ENCODE measurements at regions not wholly inside any gene's neighbourhood (a gene's known extent, or its start where the extent isn't known, plus 50 kb on each side); places are given as distances from the start of the nearest gene placed in this dataset.
"Not testable (repeated sequence)": the region's sequence is repeated elsewhere in the genome, so short reads cannot be mapped to it uniquely, and the experiment has no call there.

- DNase-seq = no peak
Observed at GRCh38 chr16:6835941-6836340, 496.7 kb upstream of the RBFOX1 start.

GRCh38 chr16:6835516-6835915 is 497.1 kb upstream of the RBFOX1 start:
- no peak for DNase-seq

GRCh38 chr16:6828690-6829089 is 504.0 kb upstream of the RBFOX1 start:
- DNase-seq = no peak

- DNase-seq = no peak
Observed at GRCh38 chr16:6827931-6828330, 504.7 kb upstream of the RBFOX1 start.

- DNase-seq = no peak
Observed at GRCh38 chr16:6827267-6827666, 505.4 kb upstream of the RBFOX1 start.

- no peak for DNase-seq
Observed at GRCh38 chr16:6822041-6822440, 510.6 kb upstream of the RBFOX1 start.

- no peak for DNase-seq
Observed at GRCh38 chr16:6804461-6804860, 528.2 kb upstream of the RBFOX1 start.

- no peak for DNase-seq
Observed at GRCh38 chr16:6803176-6803575, 529.5 kb upstream of the RBFOX1 start.

- DNase-seq = no peak
Observed at GRCh38 chr16:6797223-6797622, 535.4 kb upstream of the RBFOX1 start.

- no peak for DNase-seq
Observed at GRCh38 chr16:6777624-6778023, 555.0 kb upstream of the RBFOX1 start.

GRCh38 chr16:6775712-6776111 is 556.9 kb upstream of the RBFOX1 start:
- DNase-seq = no peak

- DNase-seq = no peak
Observed at GRCh38 chr16:6771956-6772355, 560.7 kb upstream of the RBFOX1 start.

- no peak for DNase-seq
Observed at GRCh38 chr16:6753553-6753952, 579.1 kb upstream of the RBFOX1 start.

- DNase-seq = no peak
Observed at GRCh38 chr16:6751191-6751590, 581.5 kb upstream of the RBFOX1 start.

GRCh38 chr16:6749698-6750097 is 582.9 kb upstream of the RBFOX1 start:
- DNase-seq = no peak

- not testable (repeated sequence) for DNase-seq
Observed at GRCh38 chr16:6736302-6736701, 596.3 kb upstream of the RBFOX1 start.

- no peak for DNase-seq
Observed at GRCh38 chr16:6735631-6736030, 597.0 kb upstream of the RBFOX1 start.

- no peak for DNase-seq
Observed at GRCh38 chr16:6732166-6732565, 600.5 kb upstream of the RBFOX1 start.

- no peak for DNase-seq
Observed at GRCh38 chr16:6728381-6728780, 604.3 kb upstream of the RBFOX1 start.

- DNase-seq = no peak
Observed at GRCh38 chr16:6726621-6727020, 606.0 kb upstream of the RBFOX1 start.

GRCh38 chr16:6725634-6726331 is 606.9 kb upstream of the RBFOX1 start:
- DNase-seq = no peak

GRCh38 chr16:6725206-6725605 is 607.4 kb upstream of the RBFOX1 start:
- DNase-seq = not testable (repeated sequence)

GRCh38 chr16:6722786-6723185 is 609.9 kb upstream of the RBFOX1 start:
- no peak for DNase-seq

GRCh38 chr16:6714510-6714909 is 618.1 kb upstream of the RBFOX1 start:
- DNase-seq = no peak

- no peak for DNase-seq
Observed at GRCh38 chr16:6709736-6710135, 622.9 kb upstream of the RBFOX1 start.

Data from DMS153 (cell line).